Calu3 (cell line): ENCODE measurements at regions not wholly inside any gene's neighbourhood (a gene's known extent, or its start where the extent isn't known, plus 50 kb on each side); places are given as distances from the start of the nearest gene placed in this dataset.

Source experiments
- BruUV-seq: library from RNA; stranded (reverse); fragments of 400-500 nt; replicated peaks from 2 replicates; lab custom pipeline; 2021; lab: Mats Ljungman, UMichigan
- CTCF ChIA-PET: fragments of 300-600 bp; sonication (Branson Sonifier 250); formaldehyde crosslinking; loops from one replicate; lab custom pipeline; 2022; ENCODE audit warnings: antibody characterized with exemption; lab: Charles Lee
- DNase-seq: peaks from one replicate; pipeline ENCODE4 v3.0.0; 2022
- H3K27ac Mint-ChIP-seq: one replicate; pipeline ENCODE4 v1.8.0; 2022; ENCODE audit warnings: mixed read lengths; ENCODE audit not compliant: unreplicated experiment
- H3K27me3 Mint-ChIP-seq: one replicate; pipeline ENCODE4 v1.8.0; 2022; ENCODE audit warnings: mixed read lengths; ENCODE audit not compliant: unreplicated experiment
- H3K36me3 Mint-ChIP-seq: one replicate; pipeline ENCODE4 v1.8.0; 2022; ENCODE audit warnings: mild to moderate bottlenecking, moderate library complexity, mixed read lengths; ENCODE audit not compliant: insufficient read depth, unreplicated experiment
- H3K4me1 Mint-ChIP-seq: one replicate; pipeline ENCODE4 v1.8.0; 2022; ENCODE audit warnings: mild to moderate bottlenecking, low read depth, mixed read lengths; ENCODE audit not compliant: unreplicated experiment
- H3K4me3 Mint-ChIP-seq: one replicate; pipeline ENCODE4 v1.8.0; 2022; ENCODE audit warnings: mild to moderate bottlenecking, low read depth, moderate library complexity, mixed read lengths; ENCODE audit not compliant: unreplicated experiment
- H3K9me3 Mint-ChIP-seq: one replicate; pipeline ENCODE4 v1.8.0; 2022; ENCODE audit warnings: low read depth, mixed read lengths; ENCODE audit not compliant: unreplicated experiment
- CTCF ChIP-seq: fragments of 200-600 bp; IDR thresholded peaks from one replicate; pipeline ENCODE4 v1.8.0; 2022; ENCODE audit warnings: antibody characterized with exemption; ENCODE audit not compliant: unreplicated experiment
- intact Hi-C: fragments of 100-400 bp; cut with micrococcal nuclease; formaldehyde crosslinking; loops from one replicate; pipeline ENCODE4 v1.10.0; 2022; ENCODE audit not compliant: unreplicated experiment

- H3K27ac Mint-ChIP-seq, result no peak overlapping the region
- intact Hi-C loops, result no loop called here
- CTCF ChIA-PET, result interaction anchor here (0.7 kb wide), 2 partner anchors 57 to 1188 kb away, joined by 3 read pairs; no protein-coding TSS in a partner anchor
Observed at GRCh38 chr6:140052736-140053729, 678.6 kb upstream of the CITED2 start.

GRCh38 chr6:140051521-140052512 lies 677.4 kb upstream of the CITED2 start:
- BruUV-seq, result no TSS peak
- DNase-seq, result no peak
- Mint-ChIP-seq H3K36me3 (no peaks in the 10 kb centered on the region), H3K27ac (no peak overlapping the region), H3K4me3 (no peak overlapping the region), H3K27me3 (no peaks in the 10 kb centered on the region), H3K9me3 (no peaks in the 10 kb centered on the region), H3K4me1 (no peaks in the 10 kb centered on the region)
- CTCF ChIA-PET, result interaction anchor here (0.6 to 0.7 kb wide), 2 partner anchors 58 to 1412 kb away, joined by 3 to 4 read pairs; no protein-coding TSS in a partner anchor
- TF ChIP-seq CTCF, result no peak
- intact Hi-C loops, result no loop called here

More at GRCh38 chr6:140052736-140053729, 678.6 kb upstream of the CITED2 start:
- TF ChIP-seq CTCF, result no peak
- BruUV-seq, result no TSS peak
- Mint-ChIP-seq H3K36me3 (no peaks in the 10 kb centered on the region), H3K9me3 (no peaks in the 10 kb centered on the region), H3K4me3 (no peak overlapping the region), H3K4me1 (no peaks in the 10 kb centered on the region), H3K27me3 (no peaks in the 10 kb centered on the region)
- no peak for DNase-seq

GRCh38 chr6:140050101-140050995 lies 675.9 kb upstream of the CITED2 start:
- Mint-ChIP-seq H3K9me3 (no peaks in the 10 kb centered on the region), H3K4me3 (no peak overlapping the region), H3K27me3 (no peaks in the 10 kb centered on the region), H3K36me3 (no peaks in the 10 kb centered on the region), H3K4me1 (peaks cover 2% of the 10 kb centered on the region), H3K27ac (no peak overlapping the region)
- TF ChIP-seq CTCF, result no peak
- no peak for DNase-seq
- CTCF ChIA-PET, result no interaction called here
- no TSS peak for BruUV-seq
- intact Hi-C loops, result no loop called here
